IMR-90 (cell line): ENCODE measurements at regions not wholly inside any gene's neighbourhood (a gene's known extent, or its start where the extent isn't known, plus 50 kb on each side); places are given as distances from the start of the nearest gene placed in this dataset.

Experiments
- ATAC-seq: fragments of 200-7000 bp; cut with Tn5 transposase; 2 replicates; pipeline ENCODE4 v1.9.1; 2020; ENCODE audit warnings: low read depth, mild to moderate bottlenecking, moderate library complexity
- BruUV-seq: library from RNA; stranded (reverse); fragments of 400-500 nt; replicated peaks from 2 replicates; lab custom pipeline; 2021; lab: Mats Ljungman, UMichigan
- CTCF ChIA-PET: fragments of 300-600 bp; formaldehyde crosslinking; extraction: SDS; loops from one replicate; lab custom pipeline; 2021; ENCODE audit warnings: antibody characterized with exemption; lab: Yijun Ruan, JAX
- POLR2A ChIA-PET: fragments of 300-600 bp; sonication (Branson Sonifier 250); formaldehyde crosslinking; loops from one replicate; lab custom pipeline; 2022; ENCODE audit warnings: antibody characterized with exemption; ENCODE audit not compliant: unreplicated experiment; lab: Charles Lee
- DNase-seq: peaks from one replicate; pipeline ENCODE4 v3.0.0; 2013
- H2AFZ ChIP-seq: replicated peaks from 2 replicates; pipeline ENCODE3; 2013; ENCODE audit warnings: low read length, mild to moderate bottlenecking; ENCODE audit not compliant: poor library complexity
- H2AK5ac ChIP-seq: 2 replicates; pipeline ENCODE4 v1.6.1; 2013; ENCODE audit warnings: low read depth, low read length, inconsistent platforms
- H2AK9ac ChIP-seq: replicated peaks from 2 replicates; pipeline ENCODE3; 2013; ENCODE audit warnings: mild to moderate bottlenecking, low read depth, low read length, moderate library complexity; ENCODE audit not compliant: poor library complexity
- H2BK120ac ChIP-seq: 2 replicates; pipeline ENCODE4 v1.6.1; 2013; ENCODE audit warnings: low read depth, low read length, inconsistent platforms
- H2BK15ac ChIP-seq: 3 replicates; pipeline ENCODE4 v1.6.1; 2013; ENCODE audit warnings: low read depth, low read length, inconsistent platforms
- H2BK20ac ChIP-seq: 2 replicates; pipeline ENCODE4 v1.6.1; 2013; ENCODE audit warnings: low read depth, mild to moderate bottlenecking, inconsistent platforms, low read length, moderate library complexity
- H2BK5ac ChIP-seq: 2 replicates; pipeline ENCODE4 v1.6.1; 2013; ENCODE audit warnings: mild to moderate bottlenecking, low read depth, low read length, inconsistent platforms; ENCODE audit not compliant: poor library complexity, severe bottlenecking
- H3K14ac ChIP-seq: replicated peaks from 2 replicates; pipeline ENCODE4 v1.6.1; 2013; ENCODE audit warnings: low read depth, low read length, inconsistent platforms
- H3K18ac ChIP-seq: 2 replicates; pipeline ENCODE4 v1.6.1; 2013; ENCODE audit warnings: low read depth, low read length, control low read depth
- H3K23ac ChIP-seq: 2 replicates; pipeline ENCODE4 v1.6.1; 2013; ENCODE audit warnings: low read depth, low read length, inconsistent platforms
- H3K27ac ChIP-seq: 2 replicates; pipeline ENCODE4 v1.5.1; 2013; ENCODE audit warnings: mild to moderate bottlenecking, control low read depth, low read length; ENCODE audit not compliant: insufficient read depth
- H3K27me3 ChIP-seq: 2 replicates; pipeline ENCODE4 v1.6.1; 2013; ENCODE audit warnings: low read length; ENCODE audit not compliant: control insufficient read depth, insufficient read depth
- H3K36me3 ChIP-seq: 2 replicates; pipeline ENCODE4 v1.6.1; 2013; ENCODE audit warnings: low read length, mixed read lengths; ENCODE audit not compliant: control insufficient read depth, insufficient read depth
- H3K4ac ChIP-seq: 2 replicates; pipeline ENCODE4 v1.6.1; 2013; ENCODE audit warnings: low read depth, low read length, inconsistent platforms
- H3K4me1 ChIP-seq: 2 replicates; pipeline ENCODE4 v1.6.1; 2013; ENCODE audit warnings: low read length, mixed read lengths; ENCODE audit not compliant: control insufficient read depth, insufficient read depth
- H3K4me2 ChIP-seq: 2 replicates; pipeline ENCODE4 v1.6.1; 2013; ENCODE audit warnings: low read depth, mild to moderate bottlenecking, control low read depth, low read length, moderate library complexity
- H3K4me3 ChIP-seq: 2 replicates; pipeline ENCODE4 v1.5.1; 2013; ENCODE audit warnings: low read depth, mild to moderate bottlenecking, control low read depth, low read length, moderate library complexity; ENCODE audit not compliant: insufficient read depth
- H3K56ac ChIP-seq: 2 replicates; pipeline ENCODE4 v1.6.1; 2013; ENCODE audit warnings: low read length, inconsistent platforms; ENCODE audit not compliant: insufficient read depth; ENCODE audit errors: extremely low read depth
- H3K79me1 ChIP-seq, 2 experiments: 2 replicates each; pipeline ENCODE4 v1.6.1; 2013; ENCODE audit warnings: low read length in 2 of 2, inconsistent platforms in 1 of 2, low read depth in 1 of 2
- H3K9ac ChIP-seq: 2 replicates; pipeline ENCODE4 v1.6.1; 2013; ENCODE audit warnings: low read depth, low read length, control low read depth
- H3K9me1 ChIP-seq: 2 replicates; pipeline ENCODE4 v1.6.1; 2013; ENCODE audit warnings: low read length, inconsistent platforms; ENCODE audit not compliant: insufficient read depth
- H3K9me3 ChIP-seq: 2 replicates; pipeline ENCODE4 v1.6.1; 2013; ENCODE audit warnings: low read length; ENCODE audit not compliant: control insufficient read depth, insufficient read depth
- H4K20me1 ChIP-seq: 2 replicates; pipeline ENCODE4 v1.6.1; 2013; ENCODE audit warnings: low read length, inconsistent platforms; ENCODE audit not compliant: insufficient read depth
- H4K5ac ChIP-seq: 2 replicates; pipeline ENCODE4 v1.6.1; 2013; ENCODE audit warnings: mild to moderate bottlenecking, low read depth, low read length, control low read depth
- H4K8ac ChIP-seq, 2 experiments: 2 replicates each; pipeline ENCODE4 v1.6.1; 2013; ENCODE audit warnings: low read depth in 2 of 2, low read length in 2 of 2, control low read depth in 1 of 2, inconsistent platforms in 1 of 2
- H4K91ac ChIP-seq: 2 replicates; pipeline ENCODE4 v1.6.1; 2013; ENCODE audit warnings: low read depth, low read length, inconsistent platforms; ENCODE audit not compliant: insufficient read depth
- BHLHE40 ChIP-seq: fragments of 150-350 bp; IDR thresholded peaks from 2 replicates; pipeline ENCODE4 v1.6.1; 2016; ENCODE audit warnings: mild to moderate bottlenecking, low read depth, low read length
- CEBPB ChIP-seq: IDR thresholded peaks from 2 replicates; pipeline ENCODE4 v1.6.1; 2012; ENCODE audit warnings: low read depth, low read length, improper control_type of control experiment
- CHD1 ChIP-seq: IDR thresholded peaks from 2 replicates; pipeline ENCODE4 v1.6.1; 2012; ENCODE audit warnings: low read depth, low read length, improper control_type of control experiment
- CTCF ChIP-seq: conservative IDR thresholded peaks from 2 replicates; pipeline ENCODE4 v1.5.1; 2012; ENCODE audit warnings: mild to moderate bottlenecking, low read depth, low read length, improper control_type of control experiment
- FOS ChIP-seq: fragments of 150-350 bp; IDR thresholded peaks from 2 replicates; pipeline ENCODE4 v1.6.1; 2016; ENCODE audit warnings: low read depth, low read length
- MAFK ChIP-seq: IDR thresholded peaks from 2 replicates; pipeline ENCODE4 v1.6.1; 2012; ENCODE audit warnings: low read depth, low read length, improper control_type of control experiment
- MAZ ChIP-seq: IDR thresholded peaks from 2 replicates; pipeline ENCODE4 v1.6.1; 2012; ENCODE audit warnings: low read depth, mild to moderate bottlenecking, low read length, improper control_type of control experiment, moderate library complexity, borderline replicate concordance
- MXI1 ChIP-seq: IDR thresholded peaks from 2 replicates; pipeline ENCODE4 v1.6.1; 2012; ENCODE audit warnings: low read depth, mild to moderate bottlenecking, low read length, moderate library complexity, borderline replicate concordance
- NFE2L2 ChIP-seq: fragments of 150-350 bp; IDR thresholded peaks from 2 replicates; pipeline ENCODE4 v1.6.1; 2016; ENCODE audit warnings: low read depth, mild to moderate bottlenecking, low read length
- POLR2A ChIP-seq: IDR thresholded peaks from 2 replicates; pipeline ENCODE4 v1.6.1; 2012; ENCODE audit warnings: mild to moderate bottlenecking, low read depth, low read length
- RAD21 ChIP-seq: IDR thresholded peaks from 2 replicates; pipeline ENCODE4 v1.6.1; 2012; ENCODE audit warnings: low read length, improper control_type of control experiment
- RCOR1 ChIP-seq: IDR thresholded peaks from 2 replicates; pipeline ENCODE4 v1.6.1; 2012; ENCODE audit warnings: mild to moderate bottlenecking, low read length, improper control_type of control experiment; ENCODE audit not compliant: insufficient replicate concordance
- RFX5 ChIP-seq: IDR thresholded peaks from 2 replicates; pipeline ENCODE4 v1.8.0; 2012; ENCODE audit warnings: low read depth, mild to moderate bottlenecking, low read length, moderate library complexity
- WGBS, 2 experiments: methylation state at CpG; one replicate each; pipeline versions ENCODE4 v1.1.5 to v1.1.7; 2013; ENCODE audit warnings: missing lambda C conversion rate in 2 of 2; ENCODE audit not compliant: insufficient read length in 1 of 2; ENCODE audit errors: extremely low coverage in 2 of 2; 5-methylcytosine and 5-hydroxymethylcytosine counted together
- dilution Hi-C: fragments of 300-500 bp; cut with HindIII; formaldehyde crosslinking; loops from one replicate; pipeline ENCODE4 v1.14.3; 2018; ENCODE audit warnings: low sequenced_read_pairs; ENCODE audit not compliant: unreplicated experiment
- in situ Hi-C: fragments of 300-500 bp; cut with MboI; formaldehyde crosslinking; loops from 3 replicates; pipeline ENCODE4 v1.14.3; 2019; ENCODE audit warnings: low sequenced_read_pairs, inconsistent platforms, mixed read lengths
- intact Hi-C: fragments of 100-400 bp; cut with micrococcal nuclease; formaldehyde crosslinking; loops from 2 replicates; pipeline ENCODE4 v1.10.0; 2022
- TF ChIP-seq, protein P1 (sequence below): fragments of 150-350 bp; IDR thresholded peaks from 2 replicates; pipeline ENCODE4 v1.6.1; 2016; ENCODE audit warnings: low read depth, mild to moderate bottlenecking, low read length, moderate library complexity, borderline replicate concordance

DNA sequence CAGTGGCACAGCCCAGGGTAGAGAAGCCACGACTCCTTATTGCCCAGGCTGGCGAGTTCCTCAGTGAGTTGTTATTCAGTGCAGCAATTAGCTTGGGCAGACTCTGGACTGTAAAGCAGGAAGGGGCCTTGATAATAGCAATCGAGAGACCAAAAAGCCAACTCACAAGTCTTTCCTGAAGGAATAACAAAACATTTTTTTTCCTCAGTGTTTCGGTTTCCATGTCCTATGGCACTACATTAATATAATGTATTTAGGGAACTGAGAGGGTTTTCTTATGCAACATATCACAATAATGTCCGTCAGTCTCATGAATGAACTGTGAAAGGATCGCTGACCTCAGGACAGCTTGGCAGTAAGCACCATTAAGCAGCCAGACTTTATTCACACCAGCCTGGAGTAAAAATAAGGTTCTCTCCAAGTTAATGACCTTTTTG is 248.9 kb upstream of the TBL1XR1 start:
- no peak overlapping the region for H2BK120ac ChIP-seq
- H2AK9ac ChIP-seq = no peak overlapping the region
- CTCF ChIA-PET = no interaction called here
- no peaks in the 10 kb centered on the region for H3K79me1 ChIP-seq
- no peak overlapping the region for H4K5ac ChIP-seq
- H3K56ac ChIP-seq = no peak overlapping the region
- no peaks in the 10 kb centered on the region for H3K9me1 ChIP-seq
- H2AFZ ChIP-seq = peak overlapping the region; percentile 24
- in situ Hi-C loops (no loop called here), intact Hi-C loops (no loop called here), dilution Hi-C loops (no loop called here)
- H4K8ac ChIP-seq = no peak overlapping the region
- no peaks in the 10 kb centered on the region for H3K9me3 ChIP-seq
- no peak overlapping the region for H3K9ac ChIP-seq
- no peak overlapping the region for H3K23ac ChIP-seq
- TF ChIP-seq POLR2A (no peak), RCOR1 (no peak), MAZ (no peak), CTCF (no peak), NFE2L2 (no peak), RFX5 (no peak), CHD1 (no peak), FOS (no peak), BHLHE40 (no peak), RAD21 (no peak), MAFK (no peak), CEBPB (no peak), MXI1 (no peak)
- TF ChIP-seq, protein P1, sequence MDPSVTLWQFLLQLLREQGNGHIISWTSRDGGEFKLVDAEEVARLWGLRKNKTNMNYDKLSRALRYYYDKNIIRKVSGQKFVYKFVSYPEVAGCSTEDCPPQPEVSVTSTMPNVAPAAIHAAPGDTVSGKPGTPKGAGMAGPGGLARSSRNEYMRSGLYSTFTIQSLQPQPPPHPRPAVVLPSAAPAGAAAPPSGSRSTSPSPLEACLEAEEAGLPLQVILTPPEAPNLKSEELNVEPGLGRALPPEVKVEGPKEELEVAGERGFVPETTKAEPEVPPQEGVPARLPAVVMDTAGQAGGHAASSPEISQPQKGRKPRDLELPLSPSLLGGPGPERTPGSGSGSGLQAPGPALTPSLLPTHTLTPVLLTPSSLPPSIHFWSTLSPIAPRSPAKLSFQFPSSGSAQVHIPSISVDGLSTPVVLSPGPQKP = no peak
- H3K36me3 ChIP-seq = no peaks in the 10 kb centered on the region
- POLR2A ChIA-PET = no interaction called here
- H3K4ac ChIP-seq = no peak overlapping the region
- peaks cover 8% of the 10 kb centered on the region for H3K4me1 ChIP-seq
- H3K27ac ChIP-seq = no peak overlapping the region
- H3K27me3 ChIP-seq = no peaks in the 10 kb centered on the region
- H2BK15ac ChIP-seq = no peak overlapping the region
- ATAC-seq = no peak
- H3K4me2 ChIP-seq = no peak overlapping the region
- no peak overlapping the region for H3K14ac ChIP-seq
- BruUV-seq = no TSS peak
- no peaks in the 10 kb centered on the region for H4K20me1 ChIP-seq
- no peak overlapping the region; the same call in 1 of the 2 replicates for H2BK20ac ChIP-seq
- H4K91ac ChIP-seq = no peak overlapping the region
- DNase-seq = no peak
- H3K18ac ChIP-seq = peak overlapping the region; percentile 2; the same call in 1 of the 2 replicates
- no peak overlapping the region for H3K4me3 ChIP-seq
- no peak overlapping the region for H2BK5ac ChIP-seq
- H2AK5ac ChIP-seq = no peak overlapping the region; the same call in 1 of the 2 replicates
- no CpG with 5 or more reads among the region's 6 CpGs for WGBS, 2 experiments
